SK-N-SH treated with all-trans-retinoic acid at 6 μM for 48 hours (cell line): ENCODE measurements at regions not wholly inside any gene's neighbourhood (a gene's known extent, or its start where the extent isn't known, plus 50 kb on each side); places are given as distances from the start of the nearest gene placed in this dataset.

Experiments used
- ATAC-seq: fragments of 200-7000 bp; cut with Tn5 transposase; 3 replicates; pipeline ENCODE4 v1.9.1; 2020; ENCODE audit warnings: mild to moderate bottlenecking, moderate library complexity
- ARNTL ChIP-seq: fragments of 450-650 bp; formaldehyde crosslinking; IDR thresholded peaks from 2 replicates; pipeline ENCODE4 v1.5.0; 2020; ENCODE audit warnings: low read depth, mild to moderate bottlenecking, moderate library complexity, borderline replicate concordance
- BACH2 ChIP-seq: fragments of 250-450 bp; sonication (Bioruptor Pico); IDR thresholded peaks from 2 replicates; pipeline ENCODE4 v1.9.0; 2021; ENCODE audit warnings: mild to moderate bottlenecking, borderline replicate concordance
- CREB5 ChIP-seq: fragments of 250-450 bp; sonication (Bioruptor Pico); IDR thresholded peaks from 2 replicates; pipeline ENCODE4 v1.5.1; 2020; ENCODE audit warnings: low read depth, mild to moderate bottlenecking, moderate library complexity
- CSDC2 ChIP-seq: fragments of 250-450 bp; sonication (Bioruptor Pico); IDR thresholded peaks from 2 replicates; pipeline ENCODE4 v1.5.0; 2020; ENCODE audit warnings: mild to moderate bottlenecking, moderate library complexity
- CSRNP3 ChIP-seq: fragments of 250-450 bp; sonication (Bioruptor Pico); IDR thresholded peaks from 2 replicates; pipeline ENCODE4 v1.5.1; 2021; ENCODE audit warnings: mild to moderate bottlenecking, moderate library complexity
- ESRRG ChIP-seq: fragments of 250-450 bp; sonication (Bioruptor Pico); IDR thresholded peaks from 2 replicates; pipeline ENCODE4 v1.6.1; 2021; ENCODE audit warnings: mild to moderate bottlenecking
- GLIS3 ChIP-seq: fragments of 250-450 bp; sonication (Bioruptor Pico); IDR thresholded peaks from 2 replicates; pipeline ENCODE4 v1.5.0; 2020; ENCODE audit warnings: mild to moderate bottlenecking, moderate library complexity
- ISL1 ChIP-seq: fragments of 250-450 bp; sonication (Bioruptor Pico); IDR thresholded peaks from 2 replicates; pipeline ENCODE4 v2.1.2; 2022; ENCODE audit warnings: mild to moderate bottlenecking, moderate library complexity
- OSR1 ChIP-seq: fragments of 250-450 bp; sonication (Bioruptor Pico); IDR thresholded peaks from 2 replicates; pipeline ENCODE4 v1.8.0; 2022; ENCODE audit warnings: moderate library complexity, mild to moderate bottlenecking, inconsistent platforms
- PATZ1 ChIP-seq: fragments of 250-450 bp; sonication (Bioruptor Pico); IDR thresholded peaks from 2 replicates; pipeline ENCODE4 v1.8.0; 2020; ENCODE audit warnings: mild to moderate bottlenecking, moderate library complexity, borderline replicate concordance
- POU6F1 ChIP-seq: fragments of 250-450 bp; sonication (Bioruptor Pico); IDR thresholded peaks from 2 replicates; pipeline ENCODE4 v1.8.0; 2021; ENCODE audit warnings: low read depth, mild to moderate bottlenecking, moderate library complexity, borderline replicate concordance
- PPARA ChIP-seq: fragments of 250-450 bp; sonication (Bioruptor Pico); IDR thresholded peaks from 2 replicates; pipeline ENCODE4 v1.5.0; 2020; ENCODE audit warnings: mild to moderate bottlenecking, borderline replicate concordance
- RARB ChIP-seq: fragments of 250-450 bp; sonication (Bioruptor Pico); IDR thresholded peaks from 2 replicates; pipeline ENCODE4 v1.8.0; 2021; ENCODE audit warnings: mild to moderate bottlenecking, moderate library complexity
- SNAI2 ChIP-seq: fragments of 250-450 bp; sonication (Bioruptor Pico); IDR thresholded peaks from 2 replicates; pipeline ENCODE4 v1.5.0; 2020; ENCODE audit warnings: mild to moderate bottlenecking, moderate library complexity
- TCF4 ChIP-seq: fragments of 250-450 bp; sonication (Bioruptor Pico); IDR thresholded peaks from 2 replicates; pipeline ENCODE4 v1.8.0; 2021; ENCODE audit warnings: mild to moderate bottlenecking, moderate library complexity, borderline replicate concordance
- TOX ChIP-seq: fragments of 250-450 bp; sonication (Bioruptor Pico); IDR thresholded peaks from 2 replicates; pipeline ENCODE4 v1.8.0; 2021; ENCODE audit warnings: mild to moderate bottlenecking, moderate library complexity, borderline replicate concordance
- TSHZ2 ChIP-seq: fragments of 250-450 bp; sonication (Bioruptor Pico); IDR thresholded peaks from 2 replicates; pipeline ENCODE4 v1.5.0; 2020; ENCODE audit warnings: mild to moderate bottlenecking, moderate library complexity
- ZFP3 ChIP-seq: fragments of 250-450 bp; sonication (Bioruptor Pico); IDR thresholded peaks from 2 replicates; pipeline ENCODE4 v1.5.0; 2020; ENCODE audit warnings: mild to moderate bottlenecking, moderate library complexity
- ZFP30 ChIP-seq: fragments of 450-650 bp; formaldehyde crosslinking; IDR thresholded peaks from 2 replicates; pipeline ENCODE4 v1.5.0; 2022; ENCODE audit warnings: mild to moderate bottlenecking, moderate library complexity
- ZNF565 ChIP-seq: fragments of 450-650 bp; formaldehyde crosslinking; conservative IDR thresholded peaks from 2 replicates; pipeline ENCODE4 v1.5.0; 2020; ENCODE audit warnings: low read depth, mild to moderate bottlenecking, moderate library complexity
- ZNF8 ChIP-seq: fragments of 450-650 bp; formaldehyde crosslinking; IDR thresholded peaks from 2 replicates; pipeline ENCODE4 v1.5.0; 2020; ENCODE audit warnings: mild to moderate bottlenecking, moderate library complexity

GRCh38 chr6:165852676-165853075 is 189.6 kb upstream of the PDE10A start:
- no peak for ATAC-seq
- TF ChIP-seq SNAI2 (CRISPR knock-in tag): no peak
- no peak for TF ChIP-seq CSDC2 (CRISPR knock-in tag)
- TF ChIP-seq ZNF8 (CRISPR knock-in tag): no peak
- no peak for TF ChIP-seq ZNF565 (CRISPR knock-in tag)
- no peak for TF ChIP-seq TCF4
- no peak for TF ChIP-seq CREB5 (CRISPR knock-in tag)
- no peak for TF ChIP-seq OSR1 (CRISPR knock-in tag)
- no peak for TF ChIP-seq BACH2 (CRISPR knock-in tag)
- no peak for TF ChIP-seq POU6F1
- TF ChIP-seq PATZ1: no peak
- no peak for TF ChIP-seq PPARA (CRISPR knock-in tag)
- TF ChIP-seq ZFP30: no peak
- TF ChIP-seq ARNTL (CRISPR knock-in tag): no peak
- no peak for TF ChIP-seq CSRNP3 (CRISPR knock-in tag)
- no peak for TF ChIP-seq ZFP3 (CRISPR knock-in tag)
- TF ChIP-seq GLIS3: no peak
- no peak for TF ChIP-seq ESRRG (CRISPR knock-in tag)
- TF ChIP-seq TOX (CRISPR knock-in tag): no peak
- no peak for TF ChIP-seq TSHZ2

- peak; percentile 57; the same call in 2 of the 3 replicates for ATAC-seq
- no peak for TF ChIP-seq RARB (CRISPR knock-in tag)
- no peak for TF ChIP-seq ZFP3 (CRISPR knock-in tag)
- no peak for TF ChIP-seq BACH2 (CRISPR knock-in tag)
- no peak for TF ChIP-seq ZNF8 (CRISPR knock-in tag)
- TF ChIP-seq ZNF565 (CRISPR knock-in tag): no peak
- TF ChIP-seq ISL1: no peak
- TF ChIP-seq PATZ1: no peak
- no peak for TF ChIP-seq ESRRG (CRISPR knock-in tag)
- TF ChIP-seq TSHZ2: no peak
- no peak for TF ChIP-seq POU6F1
- no peak for TF ChIP-seq SNAI2 (CRISPR knock-in tag)
- TF ChIP-seq, all 23 proteins: peak for 0
These were observed 187.5 kb upstream of the PDE10A start for GRCh38 chr6:165850434-165851019.
